HG03175 (cell line): ENCODE measurements at regions not wholly inside any gene's neighbourhood (a gene's known extent, or its start where the extent isn't known, plus 50 kb on each side); places are given as distances from the start of the nearest gene placed in this dataset.
"Not testable (repeated sequence)": the region's sequence is repeated elsewhere in the genome, so short reads cannot be mapped to it uniquely, and the experiment has no call there.

Experiments used
- ATAC-seq: cut with Tn5 transposase; IDR thresholded peaks from one replicate; pipeline ENCODE4 v1.9.1; 2021; ENCODE audit warnings: mild to moderate bottlenecking, moderate library complexity; ENCODE audit not compliant: unreplicated experiment

- ATAC-seq = no peak
These were observed 52.0 kb upstream of the CPM start for GRCh38 chr12:68984796-68985573.

GRCh38 chr12:68997526-68997925, 64.6 kb upstream of the CPM start:
- not testable (repeated sequence) for ATAC-seq

GRCh38 chr12:68998041-68998440, 65.1 kb upstream of the CPM start:
- ATAC-seq = no peak

- ATAC-seq = no peak
These were observed 67.1 kb upstream of the CPM start for GRCh38 chr12:69000074-69000473.

- no peak for ATAC-seq
These were observed 67.7 kb upstream of the CPM start for GRCh38 chr12:69000540-69001243.

- no peak for ATAC-seq
These were observed 68.3 kb upstream of the CPM start for GRCh38 chr12:69001251-69001650.

- no peak for ATAC-seq
These were observed 70.0 kb upstream of the CPM start for GRCh38 chr12:69002969-69003368.

GRCh38 chr12:69003991-69004390, 71.0 kb upstream of the CPM start:
- no peak for ATAC-seq

GRCh38 chr12:69007101-69007854, 74.3 kb upstream of the CPM start:
- no peak for ATAC-seq

- no peak for ATAC-seq
These were observed 74.9 kb upstream of the CPM start for GRCh38 chr12:69007855-69008351.

GRCh38 chr12:69008520-69008919, 75.5 kb upstream of the CPM start:
- no peak for ATAC-seq

GRCh38 chr12:69014047-69014446, 81.1 kb upstream of the CPM start:
- no peak for ATAC-seq

- ATAC-seq = no peak
These were observed 82.0 kb upstream of the CPM start for GRCh38 chr12:69015017-69015416.

GRCh38 chr12:69015831-69016230, 82.9 kb upstream of the CPM start:
- no peak for ATAC-seq

- no peak for ATAC-seq
These were observed 86.1 kb upstream of the CPM start for GRCh38 chr12:69019082-69019481.

- ATAC-seq = no peak
These were observed 86.9 kb upstream of the CPM start for GRCh38 chr12:69019910-69020309.

- ATAC-seq = no peak
These were observed 89.7 kb upstream of the CPM start for GRCh38 chr12:69022674-69023073.

GRCh38 chr12:69023840-69024239, 90.9 kb upstream of the CPM start:
- no peak for ATAC-seq

- ATAC-seq = no peak
These were observed 91.4 kb upstream of the CPM start for GRCh38 chr12:69024413-69024812.

- no peak for ATAC-seq
These were observed 91.9 kb upstream of the CPM start for GRCh38 chr12:69024907-69025306.

- ATAC-seq = no peak
These were observed 93.4 kb upstream of the CPM start for GRCh38 chr12:69026336-69026735.
